Occipital lobe (tissue), 1 donor: ENCODE measurements at regions not wholly inside any gene's neighbourhood (a gene's known extent, or its start where the extent isn't known, plus 50 kb on each side); places are given as distances from the start of the nearest gene placed in this dataset.

Experiments used
- DNase-seq: peaks from one replicate; lab custom pipeline; 2025; lab: John Stamatoyannopoulos, UW

DNA sequence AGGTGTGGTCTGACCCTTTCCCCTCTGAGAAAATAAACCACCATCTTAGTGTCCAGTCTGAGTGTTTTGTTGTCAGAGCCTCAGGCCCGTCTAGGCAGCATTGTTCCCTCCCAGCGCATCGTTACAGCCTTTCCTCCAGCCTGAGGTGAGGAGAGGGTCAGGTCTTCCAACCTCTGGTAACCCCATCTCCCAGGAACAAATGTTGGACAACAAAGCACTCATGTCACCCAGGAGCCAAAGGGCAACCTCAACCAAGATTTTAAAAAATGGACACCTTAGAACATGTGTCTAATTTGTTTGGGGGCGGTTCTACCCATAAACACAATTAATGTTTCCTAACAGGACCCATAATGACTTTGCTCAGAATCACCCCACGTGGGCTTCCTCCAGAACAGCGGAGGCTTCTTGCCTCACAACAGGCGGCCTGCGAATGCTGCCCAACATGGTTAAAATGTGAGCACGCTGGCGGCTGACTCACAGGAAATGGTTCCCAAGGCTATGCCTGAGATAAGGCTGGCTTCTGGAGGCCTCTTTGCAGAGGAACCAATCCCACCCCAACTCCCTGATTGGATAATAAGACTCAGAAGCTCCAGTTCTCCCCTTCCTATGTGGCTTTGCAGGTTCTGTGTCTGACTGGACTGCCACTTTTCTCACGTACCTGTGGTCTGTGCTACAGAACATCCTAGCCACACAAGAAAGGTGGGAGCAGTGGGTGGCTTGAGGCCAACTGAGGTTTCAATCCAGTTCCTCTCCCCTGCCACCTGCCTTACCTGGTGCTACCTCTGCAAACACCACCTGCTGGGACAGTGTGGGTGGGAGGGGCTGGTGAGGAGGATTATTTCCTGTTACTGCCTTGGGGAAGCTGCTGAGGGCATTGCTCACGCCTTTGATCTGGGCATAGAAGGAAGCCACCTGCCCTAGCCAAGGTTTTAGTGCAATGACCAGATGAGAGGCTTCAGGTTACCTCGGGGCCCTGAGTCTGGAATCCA, 108.8 kb downstream of the B3GNT2 start:
- DNase-seq: no peak

DNA sequence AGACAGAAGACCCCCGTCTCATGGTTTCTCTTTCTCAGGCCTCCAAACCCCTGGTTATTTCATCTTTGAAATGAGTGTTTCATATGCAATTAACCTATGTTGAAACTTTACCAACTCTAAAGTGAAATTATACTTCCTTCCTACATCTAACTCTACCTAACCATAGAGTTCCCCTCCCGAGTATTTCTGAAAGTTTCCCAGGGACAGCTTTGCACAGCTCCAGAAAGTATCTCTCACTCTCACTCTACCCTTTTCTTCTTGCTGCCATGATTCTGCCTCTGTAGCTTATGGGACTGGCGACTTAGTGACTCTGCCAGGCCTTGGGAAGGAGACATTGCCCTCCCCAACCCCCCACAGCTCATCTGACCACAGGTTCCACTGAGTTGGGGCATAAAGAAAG, 107.9 kb downstream of the B3GNT2 start:
- no peak for DNase-seq

DNA sequence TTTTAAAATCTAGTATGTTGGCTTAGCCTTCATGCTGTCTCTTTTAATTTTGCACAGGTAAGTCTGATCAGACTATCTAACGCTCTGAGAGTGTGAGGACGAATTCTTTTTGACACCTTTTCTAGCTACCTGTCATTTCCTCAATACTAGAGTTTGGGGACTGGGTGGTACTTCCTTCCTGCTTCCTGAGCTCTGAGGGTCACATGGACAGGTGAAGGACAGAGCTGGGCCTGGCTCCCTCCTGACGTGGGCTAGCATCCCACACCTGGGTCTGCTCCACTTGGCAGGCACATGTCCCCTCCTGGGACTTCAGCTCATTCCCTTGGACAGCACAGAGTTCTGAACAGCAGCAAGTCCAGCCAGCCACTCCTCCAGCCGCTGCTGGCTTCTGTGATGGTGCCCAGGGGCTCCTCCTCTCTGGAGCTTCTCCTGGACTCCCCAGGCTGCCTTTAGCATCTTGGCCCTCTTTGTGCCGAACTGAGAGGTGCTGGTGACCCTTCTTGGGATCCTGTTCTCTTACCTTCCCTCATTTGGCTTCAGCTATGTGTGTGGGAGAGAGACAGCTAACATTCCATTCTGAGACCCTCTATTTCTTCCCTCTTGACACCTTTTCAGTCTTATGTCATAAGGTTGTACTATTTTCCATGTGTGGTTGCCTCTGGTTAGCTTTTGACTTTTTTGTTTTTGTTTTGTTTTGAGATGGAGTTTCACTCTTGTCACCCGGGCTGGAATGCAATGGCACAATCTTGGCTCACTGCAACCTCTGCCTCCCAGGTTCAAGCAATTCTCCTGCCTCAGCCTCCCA, 106.9 kb downstream of the B3GNT2 start:
- no peak for DNase-seq

DNA sequence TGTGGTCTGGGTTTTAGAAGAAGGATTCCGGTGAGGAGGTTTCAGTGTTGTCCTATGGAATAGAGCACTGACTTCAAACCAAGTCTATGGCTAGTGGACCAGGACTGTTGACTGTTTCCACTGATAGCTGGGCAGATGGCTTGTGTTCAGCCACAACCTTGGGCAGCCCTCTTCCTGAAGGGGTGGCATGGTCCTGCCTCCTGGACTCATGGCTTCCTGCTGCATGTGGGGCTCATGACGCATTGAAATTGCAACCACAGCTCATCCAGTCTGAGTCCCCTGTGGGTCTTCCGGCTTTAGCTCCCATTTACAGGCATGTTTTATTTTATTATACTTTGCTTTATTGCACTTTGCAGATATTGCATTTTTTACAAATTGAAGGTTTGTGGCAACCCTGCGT, 105.0 kb downstream of the B3GNT2 start:
- no peak for DNase-seq

DNA sequence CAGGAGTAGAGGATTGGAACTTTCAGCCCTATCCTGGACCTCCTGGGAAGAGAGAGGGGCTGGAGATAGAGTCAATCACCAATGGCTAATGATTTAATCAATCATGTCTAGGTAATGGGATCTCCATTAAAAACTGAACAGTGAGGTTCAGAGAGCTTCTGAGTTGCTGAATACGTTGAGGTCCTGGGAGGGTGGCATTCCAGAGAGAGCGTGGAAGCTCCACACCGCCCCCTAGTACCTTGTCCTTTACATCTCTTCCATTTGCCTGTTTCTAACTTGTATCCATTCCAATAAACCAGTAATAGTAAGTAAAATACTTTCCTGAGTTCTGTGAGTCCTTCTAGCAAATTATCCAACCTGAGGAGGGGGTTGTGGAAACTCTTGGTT, 101.7 kb downstream of the B3GNT2 start:
- DNase-seq: no peak

DNA sequence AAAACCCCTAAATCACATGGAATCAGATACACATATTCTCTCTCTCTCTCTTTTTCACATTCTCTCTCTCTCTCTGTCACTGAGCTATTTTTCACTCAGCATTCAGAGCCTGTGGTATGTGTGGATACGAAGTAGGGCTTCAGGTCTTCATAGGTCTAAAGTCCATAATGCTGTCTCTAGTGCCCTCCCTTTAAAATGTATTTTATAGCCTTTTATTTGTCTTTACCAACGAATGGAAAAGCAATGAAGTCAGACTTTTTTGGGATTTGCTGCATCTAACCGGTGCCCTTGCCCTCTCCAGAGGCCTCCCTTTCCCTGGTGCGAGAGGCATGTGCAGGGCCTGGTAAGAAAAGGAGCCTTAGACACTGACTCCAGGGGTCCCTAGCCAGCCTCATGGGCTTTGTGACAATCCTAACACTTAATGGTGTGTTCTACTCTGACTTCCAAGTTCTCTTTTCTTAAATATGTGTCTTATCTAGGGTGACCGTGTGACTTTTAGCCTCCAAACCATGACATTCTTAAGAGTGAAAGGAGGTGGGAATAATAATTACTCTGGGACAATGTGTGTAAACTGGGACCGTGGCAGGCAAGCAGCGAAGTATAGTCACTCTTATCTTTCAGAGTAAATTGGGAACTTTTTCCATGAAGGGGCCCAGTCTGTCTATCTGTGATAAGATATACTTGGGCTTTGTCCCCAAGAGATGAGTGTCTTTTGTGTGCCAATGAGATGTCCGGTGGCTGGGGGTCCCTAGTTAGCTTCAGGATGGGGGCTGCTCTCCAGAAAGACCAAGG, 101.1 kb downstream of the B3GNT2 start:
- DNase-seq: no peak

DNA sequence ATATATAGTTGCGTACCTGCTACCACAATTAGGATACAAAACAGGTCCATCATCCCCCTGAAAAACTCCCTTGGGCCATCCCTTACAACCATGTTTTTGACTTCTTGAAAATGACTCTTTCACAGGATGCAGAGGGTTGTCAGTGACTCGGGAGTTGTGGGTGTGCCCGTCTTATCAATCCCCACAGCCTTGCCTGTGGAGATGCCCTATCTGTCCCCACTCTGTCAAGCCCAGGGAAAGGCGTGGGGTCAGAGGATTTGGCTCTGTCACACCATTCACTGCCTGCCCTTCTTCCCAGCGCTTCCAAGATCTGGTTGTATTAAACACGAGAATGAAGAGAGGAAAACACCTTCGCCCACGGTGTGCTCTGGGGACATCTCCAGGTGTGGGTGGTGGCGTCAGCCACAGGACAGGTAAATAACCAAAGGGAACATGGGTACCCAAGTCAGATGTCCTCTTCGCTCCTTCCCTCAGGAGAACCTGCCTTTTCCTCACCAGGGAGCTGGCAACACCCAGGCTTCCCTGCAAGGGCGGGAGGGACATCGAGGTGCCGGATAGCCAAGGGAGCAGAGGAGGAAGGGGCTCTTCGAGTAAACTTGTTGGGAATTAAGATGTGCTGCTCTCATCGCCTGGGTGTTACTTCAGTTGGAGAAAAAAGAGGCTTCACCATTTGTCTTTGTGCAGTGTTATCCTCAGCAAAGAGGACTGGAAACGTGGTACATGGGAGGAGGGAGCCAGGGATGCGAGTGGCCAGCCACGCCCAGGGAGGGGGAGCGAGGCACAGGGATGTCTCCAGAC, 100.3 kb downstream of the B3GNT2 start:
- no peak for DNase-seq

DNA sequence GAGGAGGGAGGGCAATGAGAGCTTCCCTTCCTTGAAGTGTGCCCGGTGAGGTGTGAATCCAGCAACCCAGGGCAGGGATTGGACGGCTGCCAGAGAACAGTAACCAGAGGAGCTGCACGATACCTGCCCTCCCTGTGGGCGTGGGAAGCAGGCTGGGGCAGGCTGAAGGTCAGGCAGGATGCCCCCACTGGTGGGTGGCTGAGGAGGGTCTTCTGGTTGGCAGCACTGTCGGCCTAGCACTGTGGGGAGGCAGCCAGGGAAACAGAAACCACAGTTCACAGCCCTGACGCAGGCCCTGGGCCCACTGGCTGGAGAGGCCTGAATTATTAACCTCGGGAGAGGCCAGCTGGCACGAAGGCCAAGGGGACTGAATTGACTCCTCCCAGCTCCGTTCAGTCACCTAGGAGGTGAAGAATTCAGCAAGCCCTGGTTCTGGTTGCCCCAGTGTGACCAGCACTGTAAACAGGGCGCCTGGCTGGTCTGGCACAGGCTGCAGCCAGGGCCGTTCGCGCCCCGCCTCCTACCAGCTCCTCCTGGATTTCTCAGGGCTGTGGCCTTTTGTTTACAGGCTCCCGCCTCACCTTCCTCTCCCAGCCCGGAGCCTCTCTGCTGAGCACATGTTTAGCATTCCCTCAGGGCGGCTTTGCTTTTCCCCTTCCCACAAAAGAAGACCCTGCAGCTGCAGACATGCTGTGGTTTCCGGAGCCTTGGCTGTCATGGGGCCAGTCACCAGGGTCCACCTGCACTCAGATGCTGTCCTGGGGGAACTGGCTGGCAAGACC, 97.8 kb downstream of the B3GNT2 start:
- DNase-seq: no peak

DNA sequence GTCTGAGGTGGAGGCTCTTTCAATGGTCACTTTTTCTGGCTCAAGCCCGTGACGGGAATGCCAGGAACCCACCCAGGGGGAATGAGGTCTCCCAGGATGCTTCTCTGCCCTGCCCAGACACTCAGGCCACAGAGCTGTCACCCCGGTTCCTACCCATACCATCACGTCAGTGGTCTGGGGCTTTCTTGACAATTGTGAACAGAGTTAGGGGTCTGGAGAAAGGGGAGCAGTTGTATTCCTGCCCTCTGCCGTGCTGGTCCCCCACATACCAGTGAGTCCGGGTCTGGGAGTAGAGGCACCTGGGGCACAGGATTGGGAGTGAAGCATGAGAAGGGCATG, 97.2 kb downstream of the B3GNT2 start:
- no peak for DNase-seq

DNA sequence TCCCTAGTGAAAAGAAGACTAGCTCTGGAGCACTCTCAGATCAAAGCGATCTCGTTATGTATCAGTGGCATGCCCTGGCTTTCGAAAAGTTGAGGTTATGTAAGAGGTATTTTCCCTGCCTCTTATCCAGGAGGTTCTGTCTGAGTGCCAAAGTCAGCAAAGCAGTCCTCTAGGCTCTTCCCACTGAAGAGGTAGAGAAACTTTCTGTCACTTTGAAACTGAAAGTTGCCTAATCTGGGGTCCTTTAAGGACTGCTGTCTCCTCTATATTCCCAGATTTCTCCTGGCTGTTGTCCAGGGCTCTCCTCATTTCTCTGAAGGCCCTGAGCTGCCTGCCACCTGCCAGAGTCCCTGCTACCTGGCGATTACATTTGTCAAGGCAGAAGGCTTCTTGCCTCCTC, 96.3 kb downstream of the B3GNT2 start:
- no peak for DNase-seq

DNA sequence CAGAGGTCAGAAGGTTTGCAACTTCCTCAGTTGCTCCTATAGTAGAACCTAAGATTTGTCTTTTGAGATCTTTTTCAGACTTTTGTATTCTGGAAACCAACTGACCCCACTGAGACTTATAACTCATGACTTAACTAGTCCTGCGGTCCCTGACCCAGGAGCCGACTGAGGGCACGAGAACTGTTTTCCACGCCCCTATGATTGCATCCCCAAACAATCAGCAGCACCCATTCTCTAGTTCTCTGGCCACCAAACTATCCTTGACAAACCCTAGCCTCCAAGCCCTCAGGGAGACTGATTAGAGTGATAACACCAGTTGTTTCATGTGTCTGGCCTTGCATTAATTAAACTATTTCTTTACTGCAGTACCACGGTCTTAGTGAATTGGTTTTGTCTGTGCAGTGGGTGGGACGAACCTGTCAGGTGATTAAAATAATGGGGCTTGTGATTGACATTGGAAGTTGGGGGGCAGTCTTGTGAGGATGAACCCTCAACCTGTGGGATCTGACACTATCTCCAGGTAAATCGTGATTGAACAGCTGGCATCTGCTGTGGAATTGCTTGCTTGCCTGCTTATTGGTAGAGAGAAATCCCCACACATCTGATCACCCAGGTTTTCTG, 95.7 kb downstream of the B3GNT2 start:
- no peak for DNase-seq

DNA sequence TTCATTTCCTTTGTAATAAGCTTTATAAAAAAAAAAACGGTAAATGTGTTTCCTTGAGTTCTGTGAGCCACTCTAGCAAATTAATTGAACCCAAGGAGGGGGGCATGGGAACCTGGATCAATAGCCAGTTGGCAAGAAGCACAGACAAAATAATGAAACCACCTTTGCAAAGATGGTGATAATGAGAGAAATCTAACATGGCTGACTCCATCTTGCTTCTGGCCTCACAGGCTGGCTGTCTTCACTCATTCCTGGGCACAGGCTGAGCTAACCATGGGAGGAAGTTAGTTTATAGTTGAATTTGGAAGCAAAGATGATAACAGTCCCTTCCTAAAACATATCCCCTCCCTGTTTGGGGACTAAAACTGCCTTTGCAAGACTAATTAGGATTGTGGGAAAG, 95.1 kb downstream of the B3GNT2 start:
- no peak for DNase-seq

DNA sequence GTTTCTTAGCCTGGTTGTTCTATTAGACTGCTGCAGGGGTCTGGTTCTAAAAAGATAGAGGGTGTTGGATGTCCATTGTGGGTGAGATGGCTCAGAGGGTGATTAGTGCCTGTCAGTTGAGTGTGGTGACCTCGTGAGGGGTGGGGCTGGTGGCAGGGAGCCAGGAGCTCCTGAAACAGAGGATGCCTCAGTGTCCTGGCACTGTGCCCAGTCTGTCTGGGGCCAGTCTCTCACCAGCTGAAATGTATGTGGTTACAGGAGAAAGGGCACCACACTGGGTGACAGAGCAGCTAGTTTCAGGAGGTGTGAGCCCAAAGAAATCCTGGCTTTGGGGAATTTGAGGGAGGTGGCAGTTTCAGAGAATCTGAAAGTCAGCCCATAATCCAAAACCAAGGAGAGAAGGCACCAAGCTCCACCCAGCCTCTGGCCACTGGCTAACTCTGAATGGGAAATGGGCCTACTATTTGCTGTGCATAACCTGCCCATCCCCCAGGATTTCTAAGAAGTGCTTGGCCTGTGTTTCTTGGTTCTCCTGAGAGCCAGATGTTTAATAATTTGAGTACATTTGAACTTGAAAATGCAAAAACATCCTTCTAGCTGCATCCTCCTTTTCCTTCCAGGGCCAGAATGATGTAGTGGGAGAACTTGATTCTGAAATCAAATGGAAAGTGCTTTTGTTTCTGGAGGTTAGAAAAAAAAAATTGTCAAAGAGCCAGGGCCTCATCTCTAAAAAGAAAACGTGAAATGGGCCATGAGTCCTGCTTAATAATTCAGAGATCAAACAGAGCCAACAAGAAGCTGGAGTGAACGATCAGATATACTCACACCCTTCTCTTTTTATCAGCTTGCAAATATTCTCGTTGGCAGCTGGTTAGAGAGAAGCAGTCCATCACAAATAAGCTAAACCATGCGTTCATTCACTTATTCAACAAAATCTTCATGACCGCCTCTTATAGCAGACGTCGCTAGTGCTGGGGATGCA, 92.3 kb downstream of the B3GNT2 start:
- DNase-seq: no peak

DNA sequence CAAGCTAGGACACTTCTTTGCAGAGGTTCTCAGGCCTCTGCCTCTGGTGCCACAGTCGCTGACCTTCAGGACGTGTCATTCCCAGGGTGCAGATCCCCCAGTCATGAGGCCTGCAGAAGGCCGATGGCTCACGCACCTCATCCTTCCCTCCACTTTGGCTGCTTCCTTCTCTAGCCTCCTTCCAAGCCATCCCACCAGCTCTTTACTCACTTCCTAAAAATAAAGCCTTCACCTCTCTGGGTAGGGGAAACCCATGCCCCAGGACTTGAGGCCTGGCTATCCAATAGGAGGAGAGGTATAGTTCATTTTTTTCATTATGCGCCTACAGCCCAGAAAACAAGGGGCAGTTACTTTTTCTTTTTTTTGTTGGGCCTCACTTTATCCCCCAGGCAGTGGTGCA, 91.4 kb downstream of the B3GNT2 start:
- no peak for DNase-seq

DNA sequence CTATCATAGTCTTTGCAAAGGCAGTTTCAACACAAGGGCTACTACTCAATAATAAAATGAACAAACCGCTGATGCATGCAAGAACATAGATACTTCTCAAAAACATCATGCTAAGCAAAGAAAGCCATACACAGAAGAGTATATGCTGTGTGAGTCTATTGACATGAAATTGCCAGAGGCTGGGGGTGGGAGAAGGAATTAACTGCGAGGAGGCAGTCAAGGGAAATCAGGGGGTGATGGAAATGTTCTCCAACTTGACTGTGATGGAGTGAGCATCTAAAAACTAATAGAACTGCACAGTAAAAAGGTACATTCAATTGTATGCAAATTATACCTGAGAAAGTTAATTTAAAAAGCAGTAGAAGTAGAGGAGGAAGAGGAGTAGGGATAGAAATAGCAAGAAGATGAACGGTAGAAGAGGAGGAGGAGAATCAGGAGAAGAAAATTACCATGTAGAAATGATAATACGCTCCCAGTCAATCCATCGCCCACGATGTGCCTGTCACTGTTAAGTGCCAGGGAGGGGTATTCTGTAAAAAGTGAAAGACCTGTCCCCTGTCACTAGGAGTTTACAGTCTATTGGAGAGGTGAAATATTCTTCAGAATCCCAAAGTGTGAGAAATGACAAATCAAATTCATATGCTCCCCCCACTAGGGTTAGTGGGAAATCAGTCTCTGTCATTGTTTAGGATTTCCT, 90.3 kb downstream of the B3GNT2 start:
- DNase-seq: no peak

DNA sequence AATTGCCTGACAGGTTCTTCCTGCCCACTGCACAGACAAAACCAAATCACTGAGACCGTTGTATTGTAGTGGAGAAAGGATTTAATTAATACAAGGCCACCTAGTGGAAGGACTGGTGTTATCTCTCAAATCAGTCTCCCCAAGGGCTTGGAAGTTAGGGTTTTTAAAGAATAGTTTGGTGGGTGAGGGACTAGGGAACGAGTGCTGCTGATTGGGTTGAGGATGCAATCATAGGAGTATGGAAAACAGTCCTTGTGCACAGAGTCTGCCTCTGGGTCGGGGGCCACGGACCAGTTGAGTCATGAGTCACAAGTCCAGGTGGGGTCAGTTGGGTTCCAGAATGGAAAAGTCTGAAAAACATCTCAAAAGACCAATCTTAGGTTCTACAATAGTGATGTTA, 89.1 kb downstream of the B3GNT2 start:
- DNase-seq: no peak

DNA sequence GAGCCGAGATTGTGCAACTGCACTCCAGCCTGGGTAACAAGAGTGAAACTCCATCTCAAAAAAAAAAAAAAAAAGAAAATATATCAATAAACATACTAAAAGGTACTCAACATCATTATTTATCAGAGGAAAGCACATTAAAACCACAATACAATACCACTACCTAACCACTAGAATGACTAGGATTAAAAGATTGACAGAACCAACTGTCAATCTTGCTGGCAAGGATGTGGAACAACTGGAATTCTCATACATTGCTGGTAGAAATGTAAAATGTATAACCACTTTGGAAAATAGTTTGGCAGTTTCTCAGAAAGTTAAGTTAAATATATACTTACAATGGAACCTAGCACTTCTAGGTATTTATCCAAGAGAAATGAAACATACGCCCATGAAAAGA, 88.6 kb downstream of the B3GNT2 start:
- no peak for DNase-seq

DNA sequence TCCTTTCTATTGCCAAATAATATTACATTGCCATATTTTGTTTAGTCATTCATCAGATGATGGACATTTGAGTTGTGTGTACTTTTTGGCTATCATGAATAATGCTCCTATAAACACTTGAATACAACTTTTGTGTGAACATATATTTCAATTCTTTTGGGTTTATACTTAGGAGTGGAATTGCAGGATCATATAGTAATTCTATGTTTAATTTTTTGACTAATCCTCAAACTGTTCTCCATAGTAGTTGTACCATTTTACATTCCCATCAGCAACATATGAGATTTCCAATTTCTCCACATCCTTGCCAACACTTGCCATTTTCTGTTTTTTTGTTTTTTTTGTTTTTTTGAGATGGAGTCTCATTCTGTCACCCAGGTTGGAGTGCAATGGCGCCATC, 87.2 kb downstream of the B3GNT2 start:
- no peak for DNase-seq
